ENCODE measurements at regions not wholly inside any gene's neighbourhood (a gene's known extent, or its start where the extent isn't known, plus 50 kb on each side); places are given as distances from the start of the nearest gene placed in this dataset.

DNA sequence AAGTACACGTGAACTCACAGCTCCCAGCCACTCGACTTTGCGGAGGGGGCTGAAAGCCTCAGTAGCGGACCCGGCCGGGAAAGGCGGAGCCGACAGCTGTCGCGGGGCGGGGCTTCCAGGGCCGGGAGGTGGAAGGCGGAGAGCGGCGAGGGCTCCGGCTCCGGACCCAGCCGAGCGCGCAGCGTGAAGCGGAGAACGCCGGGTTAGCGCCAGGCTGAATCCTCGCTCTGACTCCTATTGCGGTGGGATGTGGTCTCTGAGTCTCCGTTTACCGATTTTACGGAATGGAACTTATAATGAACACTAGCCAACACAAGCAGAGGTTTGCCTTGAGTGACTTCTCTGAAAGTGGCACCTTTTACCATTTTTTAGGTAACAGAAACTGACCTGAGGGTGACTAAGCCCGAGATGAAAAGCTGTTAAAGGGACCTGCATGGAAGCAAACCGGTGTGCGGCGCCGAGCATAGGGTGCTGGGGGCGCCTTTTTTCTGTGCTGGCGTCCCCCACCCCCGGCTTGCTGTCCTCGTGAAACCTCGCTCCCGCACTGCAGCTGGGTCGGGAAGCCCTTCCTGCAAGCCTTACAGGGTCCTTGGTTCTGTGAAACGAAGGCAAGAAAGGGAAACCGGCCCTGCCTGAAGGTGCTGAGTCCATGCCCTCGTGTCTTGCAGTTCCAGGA, 72.9 kb downstream of the EN1 start:
- TF ChIP-seq, protein P1, sequence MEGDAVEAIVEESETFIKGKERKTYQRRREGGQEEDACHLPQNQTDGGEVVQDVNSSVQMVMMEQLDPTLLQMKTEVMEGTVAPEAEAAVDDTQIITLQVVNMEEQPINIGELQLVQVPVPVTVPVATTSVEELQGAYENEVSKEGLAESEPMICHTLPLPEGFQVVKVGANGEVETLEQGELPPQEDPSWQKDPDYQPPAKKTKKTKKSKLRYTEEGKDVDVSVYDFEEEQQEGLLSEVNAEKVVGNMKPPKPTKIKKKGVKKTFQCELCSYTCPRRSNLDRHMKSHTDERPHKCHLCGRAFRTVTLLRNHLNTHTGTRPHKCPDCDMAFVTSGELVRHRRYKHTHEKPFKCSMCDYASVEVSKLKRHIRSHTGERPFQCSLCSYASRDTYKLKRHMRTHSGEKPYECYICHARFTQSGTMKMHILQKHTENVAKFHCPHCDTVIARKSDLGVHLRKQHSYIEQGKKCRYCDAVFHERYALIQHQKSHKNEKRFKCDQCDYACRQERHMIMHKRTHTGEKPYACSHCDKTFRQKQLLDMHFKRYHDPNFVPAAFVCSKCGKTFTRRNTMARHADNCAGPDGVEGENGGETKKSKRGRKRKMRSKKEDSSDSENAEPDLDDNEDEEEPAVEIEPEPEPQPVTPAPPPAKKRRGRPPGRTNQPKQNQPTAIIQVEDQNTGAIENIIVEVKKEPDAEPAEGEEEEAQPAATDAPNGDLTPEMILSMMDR (conservative IDR thresholded peaks at IDR 0.05; ENCODE audit: low read depth, low read length), result no peak
- TF ChIP-seq EZH2 (IDR thresholded peaks at IDR 0.05; ENCODE audit: borderline replicate concordance, low read depth, low read length, poor library complexity, severe bottlenecking), result peak; percentile 47

Measured in A673 (cell line).